Sigmoid colon (tissue), 6 donors: ENCODE measurements at regions not wholly inside any gene's neighbourhood (a gene's known extent, or its start where the extent isn't known, plus 50 kb on each side); places are given as distances from the start of the nearest gene placed in this dataset.

Experiments used
- DNase-seq: peaks from one replicate; pipeline ENCODE4 v3.0.0-alpha.2; 2019
- H3K27ac ChIP-seq, 4 donors: fragments of 200-600 bp; sonication (generic); one replicate each; pipeline ENCODE4 v1.5.1; 2016 to 2019; ENCODE audit warnings: mild to moderate bottlenecking in 1 of 4
- H3K27me3 ChIP-seq, 3 donors: fragments of 200-600 bp; sonication (generic); one replicate each; pipeline ENCODE4 v1.5.1; 2019; ENCODE audit warnings: mild to moderate bottlenecking in 1 of 3
- H3K36me3 ChIP-seq, 4 donors: fragments of 200-600 bp; sonication (generic); one replicate each; pipeline ENCODE4 v1.5.1; 2016 to 2019
- H3K4me1 ChIP-seq, 4 donors: fragments of 200-600 bp; sonication (generic); one replicate each; pipeline ENCODE4 v1.5.1; 2017 to 2019
- H3K4me3 ChIP-seq, 4 donors: fragments of 200-600 bp; sonication (generic); one replicate each; pipeline ENCODE4 v1.5.1; 2017 to 2019; ENCODE audit warnings: mild to moderate bottlenecking in 2 of 4, moderate library complexity in 1 of 4
- H3K9me3 ChIP-seq, 4 donors: fragments of 200-600 bp in 3 of 4; sonication (generic) in 3 of 4; one replicate each; pipeline versions ENCODE4 v1.5.1 to v1.6.1; 2013 to 2019
- EP300 ChIP-seq, 4 donors: sonication (generic); formaldehyde crosslinking; IDR thresholded peaks; one replicate each; pipeline ENCODE4 v1.6.1; 2017; ENCODE audit warnings: antibody characterized with exemption in 4 of 4
- POLR2A ChIP-seq, 2 donors: fragments of 450-650 bp; IDR thresholded peaks; one replicate each; pipeline ENCODE4 v1.6.1; 2016; ENCODE audit warnings: antibody characterized with exemption in 2 of 2, mild to moderate bottlenecking in 2 of 2, moderate library complexity in 2 of 2
- POLR2AphosphoS5 ChIP-seq, 4 donors: sonication (generic); formaldehyde crosslinking; IDR thresholded peaks; one replicate each; pipeline ENCODE4 v1.6.1; 2017; ENCODE audit warnings: antibody characterized with exemption in 4 of 4
- WGBS, 2 donors: extraction: QIAGEN DNeasy Blood & Tissue Kit; methylation state at CpG; one replicate each; pipeline ENCODE4 v1.1.7; 2013; 5-methylcytosine and 5-hydroxymethylcytosine counted together
- intact Hi-C: fragments of 100-400 bp; cut with DNase I; formaldehyde crosslinking; loops from one replicate; pipeline ENCODE4 v1.15.1; 2023
- TF ChIP-seq, protein P1 (sequence below), 4 experiments: fragments of 450-650 bp in 3 of 4; fragments of 200-600 bp in 1 of 4; IDR thresholded peaks; one replicate each; pipeline ENCODE4 v1.5.1; 2016 to 2019; ENCODE audit warnings: antibody characterized with exemption in 4 of 4, mild to moderate bottlenecking in 3 of 4, moderate library complexity in 2 of 4
- donor health status: healthy with polysubstance abuse.
- donor health status: healthy.

DNA sequence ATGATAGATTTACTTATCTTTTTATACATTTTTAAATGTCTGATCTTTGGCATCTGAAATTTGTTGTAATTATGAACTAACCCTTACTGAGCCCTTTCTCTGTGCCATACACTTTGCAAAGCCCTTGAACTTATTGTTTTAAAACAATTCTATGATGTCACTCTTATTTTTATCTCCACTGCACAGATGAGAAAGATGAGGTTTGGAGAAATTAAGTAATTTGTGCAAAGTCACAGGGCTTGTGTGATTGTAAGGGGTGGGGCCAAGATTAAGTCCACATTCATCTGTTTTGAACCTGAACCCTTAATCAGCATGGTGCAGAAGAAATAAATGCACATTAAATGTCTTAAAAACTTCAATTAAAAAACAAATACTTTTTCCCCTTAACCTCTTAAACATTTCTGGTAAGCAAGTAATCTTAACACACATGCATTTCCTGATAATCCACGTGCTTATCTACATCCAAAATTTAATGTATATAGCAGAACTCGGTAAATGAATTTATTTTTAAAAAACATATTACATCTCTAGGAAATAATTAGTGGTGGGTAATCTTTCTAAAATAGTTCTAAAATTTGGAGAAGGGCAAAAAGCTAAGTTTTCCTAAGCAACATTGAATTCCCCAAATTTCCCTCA is 189.8 kb upstream of the TBC1D5 start:
- WGBS, 2 donors = 72 to 86% methylated on average over 2 of the region's 2 CpGs
- no peak for DNase-seq
- TF ChIP-seq EP300 (IDR thresholded peaks at IDR 0.05) = no peak
- TF ChIP-seq, protein P1, sequence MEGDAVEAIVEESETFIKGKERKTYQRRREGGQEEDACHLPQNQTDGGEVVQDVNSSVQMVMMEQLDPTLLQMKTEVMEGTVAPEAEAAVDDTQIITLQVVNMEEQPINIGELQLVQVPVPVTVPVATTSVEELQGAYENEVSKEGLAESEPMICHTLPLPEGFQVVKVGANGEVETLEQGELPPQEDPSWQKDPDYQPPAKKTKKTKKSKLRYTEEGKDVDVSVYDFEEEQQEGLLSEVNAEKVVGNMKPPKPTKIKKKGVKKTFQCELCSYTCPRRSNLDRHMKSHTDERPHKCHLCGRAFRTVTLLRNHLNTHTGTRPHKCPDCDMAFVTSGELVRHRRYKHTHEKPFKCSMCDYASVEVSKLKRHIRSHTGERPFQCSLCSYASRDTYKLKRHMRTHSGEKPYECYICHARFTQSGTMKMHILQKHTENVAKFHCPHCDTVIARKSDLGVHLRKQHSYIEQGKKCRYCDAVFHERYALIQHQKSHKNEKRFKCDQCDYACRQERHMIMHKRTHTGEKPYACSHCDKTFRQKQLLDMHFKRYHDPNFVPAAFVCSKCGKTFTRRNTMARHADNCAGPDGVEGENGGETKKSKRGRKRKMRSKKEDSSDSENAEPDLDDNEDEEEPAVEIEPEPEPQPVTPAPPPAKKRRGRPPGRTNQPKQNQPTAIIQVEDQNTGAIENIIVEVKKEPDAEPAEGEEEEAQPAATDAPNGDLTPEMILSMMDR (IDR thresholded peaks at IDR 0.05) = no peak
- TF ChIP-seq POLR2AphosphoS5 (IDR thresholded peaks at IDR 0.05) = no peak
- no peak for TF ChIP-seq POLR2A (IDR thresholded peaks at IDR 0.05)
- H3K27me3 ChIP-seq = no peaks in the 10 kb centered on the region
- H3K4me3 ChIP-seq = no peak overlapping the region
- H3K9me3 ChIP-seq = no peaks in the 10 kb centered on the region
- no peaks in the 10 kb centered on the region for H3K4me1 ChIP-seq
- no peak overlapping the region for H3K27ac ChIP-seq
- intact Hi-C loops = no loop called here
- no peaks in the 10 kb centered on the region for H3K36me3 ChIP-seq

DNA sequence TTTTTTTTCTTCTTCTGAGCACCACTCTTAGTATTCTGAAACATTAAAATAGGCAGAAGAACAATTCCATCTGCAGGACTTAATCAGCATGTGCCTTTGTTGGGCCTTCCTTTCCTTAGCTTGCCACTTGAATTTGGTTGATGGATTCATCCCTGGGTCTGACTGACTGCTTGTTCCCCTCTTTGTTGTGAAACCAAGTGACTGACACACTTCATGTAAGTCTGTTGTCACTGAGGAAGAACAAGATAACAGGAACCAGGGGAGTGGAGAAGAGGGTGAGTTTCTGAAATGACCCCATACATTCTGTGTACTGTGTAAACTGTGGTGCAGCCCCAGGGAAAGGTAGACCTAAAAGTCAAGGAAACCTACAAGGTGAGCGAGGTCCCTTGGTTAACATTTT is 188.7 kb upstream of the TBC1D5 start:
- 95 to 96% methylated on average over 1 of the region's 1 CpG for WGBS, 2 donors
- intact Hi-C loops = no loop called here
- Histone ChIP-seq H3K36me3 (no peaks in the 10 kb centered on the region), H3K4me1 (no peaks in the 10 kb centered on the region), H3K27ac (no peak overlapping the region), H3K9me3 (no peaks in the 10 kb centered on the region), H3K27me3 (no peaks in the 10 kb centered on the region), H3K4me3 (no peak overlapping the region)
- no peak for TF ChIP-seq POLR2AphosphoS5 (IDR thresholded peaks at IDR 0.05)
- TF ChIP-seq, protein P1 (IDR thresholded peaks at IDR 0.05) = no peak
- no peak for TF ChIP-seq EP300 (IDR thresholded peaks at IDR 0.05)
- TF ChIP-seq POLR2A (IDR thresholded peaks at IDR 0.05) = no peak
- no peak for DNase-seq

GRCh38 chr3:17928502-17929145 is 186.2 kb upstream of the TBC1D5 start:
- WGBS, 2 donors = 20 to 74% methylated on average over 4 of the region's 4 CpGs
- H3K4me3 ChIP-seq = no peak overlapping the region
- no peaks in the 10 kb centered on the region for H3K4me1 ChIP-seq
- H3K27ac ChIP-seq = no peak overlapping the region
- no peaks in the 10 kb centered on the region for H3K36me3 ChIP-seq
- no peaks in the 10 kb centered on the region for H3K27me3 ChIP-seq
- TF ChIP-seq POLR2A (IDR thresholded peaks at IDR 0.05) = no peak
- intact Hi-C loops = no loop called here
- no peak for DNase-seq
- H3K9me3 ChIP-seq = no peaks in the 10 kb centered on the region

GRCh38 chr3:17927036-17927435 is 184.6 kb upstream of the TBC1D5 start:
- H3K27me3 ChIP-seq = no peaks in the 10 kb centered on the region
- H3K36me3 ChIP-seq = no peaks in the 10 kb centered on the region
- H3K27ac ChIP-seq = no peak overlapping the region
- H3K4me1 ChIP-seq = no peaks in the 10 kb centered on the region
- TF ChIP-seq POLR2AphosphoS5 (IDR thresholded peaks at IDR 0.05) (no peak), POLR2A (IDR thresholded peaks at IDR 0.05) (no peak), EP300 (IDR thresholded peaks at IDR 0.05) (no peak)
- TF ChIP-seq, protein P1 (IDR thresholded peaks at IDR 0.05) = no peak
- H3K9me3 ChIP-seq = no peaks in the 10 kb centered on the region
- H3K4me3 ChIP-seq = no peak overlapping the region
- no peak for DNase-seq
- WGBS, 2 donors = 89 to 91% methylated on average over 3 of the region's 3 CpGs
- intact Hi-C loops = no loop called here

- Histone ChIP-seq H3K36me3 (no peaks in the 10 kb centered on the region), H3K27ac (no peak overlapping the region), H3K27me3 (no peaks in the 10 kb centered on the region), H3K9me3 (no peaks in the 10 kb centered on the region), H3K4me3 (no peak overlapping the region), H3K4me1 (no peaks in the 10 kb centered on the region)
- intact Hi-C loops = no loop called here
- no peak for TF ChIP-seq POLR2AphosphoS5 (IDR thresholded peaks at IDR 0.05)
- TF ChIP-seq, protein P1 (IDR thresholded peaks at IDR 0.05) = no peak
- no peak for TF ChIP-seq POLR2A (IDR thresholded peaks at IDR 0.05)
- TF ChIP-seq EP300 (IDR thresholded peaks at IDR 0.05) = no peak
- DNase-seq = no peak
- WGBS, 2 donors = 81 to 88% methylated on average over 4 of the region's 4 CpGs
These were observed 172.9 kb upstream of the TBC1D5 start for GRCh38 chr3:17915341-17915740.
